NCI-H748 treated with DMSO at 0.1 percent for 48 hours (cell line): ENCODE measurements at regions not wholly inside any gene's neighbourhood (a gene's known extent, or its start where the extent isn't known, plus 50 kb on each side); places are given as distances from the start of the nearest gene placed in this dataset.

Experiments
- DNase-seq: peaks from one replicate; lab custom pipeline; 2025; lab: John Stamatoyannopoulos, UW

DNA sequence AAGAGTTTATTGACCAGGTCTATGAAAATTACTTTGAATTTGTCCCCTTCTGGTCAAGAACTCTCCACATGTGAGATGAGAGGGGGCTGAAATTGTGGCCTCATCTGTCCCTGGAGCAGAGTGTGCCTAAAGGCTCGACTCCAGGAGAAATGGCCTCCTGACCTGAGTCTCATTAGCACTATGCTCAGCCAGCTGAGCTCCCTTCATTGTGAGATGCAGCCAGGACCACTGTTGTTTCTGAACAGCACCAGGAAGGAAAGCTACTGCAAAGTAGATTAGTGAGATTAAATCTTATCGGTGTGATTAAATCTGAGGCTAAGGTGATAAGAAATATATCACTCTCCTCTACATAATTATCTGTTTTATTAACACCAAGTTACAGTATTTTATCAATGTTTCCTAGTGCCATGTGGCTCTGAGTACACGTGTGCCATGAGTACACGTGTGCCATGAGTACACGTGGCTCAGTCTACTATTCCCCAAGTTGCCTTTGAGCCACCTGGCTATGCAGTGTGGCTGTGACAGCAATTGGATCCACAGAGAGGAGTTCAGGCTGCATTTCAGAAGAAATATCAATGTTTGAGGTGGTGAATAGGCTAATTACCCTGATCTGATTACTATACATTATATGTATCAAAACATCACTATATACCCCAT lies 126.9 kb downstream of the IPMK start:
- DNase-seq: no peak

DNA sequence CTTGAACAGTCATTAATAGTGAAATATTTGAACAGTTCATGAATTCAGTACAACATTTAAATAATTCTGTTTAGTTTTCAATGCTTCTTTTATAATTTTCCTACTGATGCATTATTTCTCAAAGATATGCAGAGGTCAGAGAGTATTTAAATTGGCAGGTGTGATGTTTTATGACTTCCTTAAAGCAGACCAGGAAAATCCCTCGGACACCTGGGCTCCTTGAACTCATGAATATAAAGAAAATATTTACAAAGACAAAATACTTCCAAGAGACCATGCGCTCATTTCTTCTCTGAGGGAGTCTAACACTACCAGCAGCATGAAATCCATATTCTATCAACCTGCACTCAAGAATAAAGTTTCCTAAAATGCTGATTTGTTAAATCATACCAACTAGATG lies 127.6 kb downstream of the IPMK start:
- DNase-seq: no peak

DNA sequence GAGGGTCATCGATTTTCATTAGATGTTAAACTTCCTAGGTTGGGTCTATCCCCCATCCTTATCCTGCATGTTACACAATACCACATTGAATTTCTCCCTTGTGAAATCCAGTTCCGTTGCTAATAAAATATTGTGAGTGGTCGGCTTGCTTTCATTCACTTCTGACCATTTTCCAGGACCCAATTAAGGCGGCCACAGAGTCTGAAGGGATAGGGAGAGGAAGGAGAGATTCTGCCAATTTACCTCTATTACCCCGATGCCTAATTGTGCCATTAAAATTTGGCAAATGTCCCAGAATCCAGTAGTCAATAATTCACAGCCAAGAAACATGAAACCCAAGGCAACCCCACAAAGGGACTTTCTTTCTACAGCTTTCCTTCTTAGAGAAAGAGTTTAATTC lies 129.9 kb downstream of the IPMK start:
- DNase-seq: peak; percentile 91

DNA sequence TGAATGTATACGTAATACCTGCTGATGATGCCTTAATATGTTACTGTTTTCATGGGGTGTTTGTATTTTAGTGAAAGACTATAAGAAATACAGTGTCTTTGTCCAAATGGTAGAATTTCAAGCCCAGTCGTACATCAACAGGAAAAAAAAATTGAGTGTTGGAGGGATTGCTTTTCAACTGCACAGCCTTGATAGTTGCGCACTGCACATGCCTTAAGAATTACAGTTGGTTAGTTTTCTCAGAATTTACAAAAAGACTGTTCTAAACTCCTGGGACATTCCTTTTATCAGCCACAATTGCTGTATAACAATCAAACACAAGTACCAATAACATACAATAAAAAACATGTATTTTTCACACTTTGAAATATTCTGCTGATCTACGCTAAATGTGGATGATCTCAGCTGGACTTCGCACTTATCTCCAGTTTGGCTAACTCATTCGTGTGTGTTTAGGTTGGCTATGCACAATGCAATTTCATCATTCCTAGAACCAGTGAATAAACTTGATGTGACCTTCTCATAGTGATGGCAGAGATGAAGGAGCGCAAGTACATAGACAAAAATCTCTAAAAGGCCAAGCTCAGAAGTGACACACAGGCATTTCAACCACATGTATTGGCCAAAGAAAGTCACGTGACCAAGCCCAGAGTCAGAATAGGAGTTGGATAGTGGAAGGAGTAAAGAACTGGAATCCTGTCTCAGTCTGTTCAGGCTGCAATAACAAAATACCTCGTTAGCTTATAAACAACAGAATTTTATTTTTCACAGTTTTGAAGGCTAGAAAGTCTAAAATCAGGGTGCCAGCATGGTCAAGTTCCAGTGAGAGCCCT lies 152.3 kb downstream of the IPMK start:
- DNase-seq: no peak

- no peak for DNase-seq
Observed at GRCh38 chr10:58109731-58110130, 158.0 kb downstream of the IPMK start.

DNA sequence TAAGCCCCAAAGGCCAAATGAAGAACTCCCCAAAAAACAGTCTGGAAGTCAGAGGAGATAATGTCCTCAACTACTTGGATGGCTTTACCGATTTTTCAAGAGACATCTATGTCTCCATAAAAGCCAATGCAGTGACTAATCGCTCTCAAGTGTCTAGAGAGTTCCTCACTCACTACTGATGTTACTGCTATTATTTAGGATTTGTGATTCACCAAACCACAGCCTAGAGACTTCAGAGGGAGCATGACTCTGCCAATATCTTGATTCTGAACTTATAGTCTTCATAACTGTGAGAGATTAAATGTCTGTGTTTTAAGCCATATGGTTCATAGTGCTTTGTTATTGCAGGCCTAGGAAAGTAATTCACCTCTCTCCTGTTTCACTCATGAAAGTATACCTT lies 160.2 kb downstream of the IPMK start:
- no peak for DNase-seq

DNA sequence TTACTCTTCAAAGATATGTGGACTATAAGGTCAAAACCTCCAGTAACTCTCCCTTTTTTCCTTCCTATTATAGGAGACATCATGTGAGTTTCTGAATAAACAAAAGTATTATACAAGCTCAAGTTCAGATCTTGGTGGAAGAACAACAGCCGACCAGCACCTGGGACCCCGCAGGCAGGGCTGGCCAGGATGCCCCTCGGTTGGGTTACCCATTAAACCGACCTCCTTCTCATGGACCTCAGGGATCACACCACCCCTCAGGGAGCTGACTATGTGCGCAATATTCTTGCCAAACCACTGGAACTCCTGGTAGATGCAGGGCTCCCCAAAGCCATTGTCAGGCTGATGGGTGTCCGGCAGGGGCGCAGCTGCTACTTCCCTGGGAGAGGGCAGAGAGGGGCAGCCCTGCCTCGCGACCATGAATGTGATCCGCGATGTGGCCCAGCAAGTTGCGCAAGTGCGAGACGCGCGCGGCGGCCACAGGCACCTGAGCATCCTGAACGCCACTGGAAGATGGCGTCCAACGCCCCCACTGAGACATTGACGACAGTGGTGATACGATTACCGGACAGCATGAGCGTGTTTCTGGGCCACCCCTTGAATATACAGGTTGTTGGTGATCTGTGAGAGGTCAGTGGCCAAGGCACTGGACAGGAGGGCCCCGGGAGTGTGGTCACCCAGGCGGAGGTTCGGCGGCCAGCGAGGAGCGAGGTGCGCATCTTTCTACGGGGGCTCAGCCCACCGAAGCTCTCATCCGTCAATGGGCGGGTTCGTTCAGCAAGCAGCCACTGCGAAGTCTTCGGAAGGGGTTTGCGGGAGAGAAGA lies 161.3 kb downstream of the IPMK start:
- DNase-seq: no peak

DNA sequence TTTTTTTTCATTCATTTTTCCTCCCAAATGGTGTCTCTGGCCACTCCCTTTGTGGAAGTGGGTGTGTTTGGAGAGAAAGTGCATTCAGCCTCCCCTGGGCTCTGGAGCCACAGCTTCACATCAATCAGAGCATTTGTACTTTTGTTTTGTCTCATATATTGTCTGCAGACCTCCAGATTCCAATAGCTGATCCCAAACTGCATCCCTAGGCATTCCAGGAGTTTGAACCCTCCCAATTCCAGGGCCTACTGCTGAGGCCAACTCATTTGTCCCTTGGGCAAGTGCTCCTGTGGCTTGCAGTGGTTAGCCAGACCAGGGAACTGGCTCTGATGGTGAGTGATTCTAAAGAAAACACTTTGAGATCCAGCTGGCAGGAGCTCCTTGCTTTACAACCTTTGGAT lies 163.3 kb downstream of the IPMK start:
- no peak for DNase-seq

DNA sequence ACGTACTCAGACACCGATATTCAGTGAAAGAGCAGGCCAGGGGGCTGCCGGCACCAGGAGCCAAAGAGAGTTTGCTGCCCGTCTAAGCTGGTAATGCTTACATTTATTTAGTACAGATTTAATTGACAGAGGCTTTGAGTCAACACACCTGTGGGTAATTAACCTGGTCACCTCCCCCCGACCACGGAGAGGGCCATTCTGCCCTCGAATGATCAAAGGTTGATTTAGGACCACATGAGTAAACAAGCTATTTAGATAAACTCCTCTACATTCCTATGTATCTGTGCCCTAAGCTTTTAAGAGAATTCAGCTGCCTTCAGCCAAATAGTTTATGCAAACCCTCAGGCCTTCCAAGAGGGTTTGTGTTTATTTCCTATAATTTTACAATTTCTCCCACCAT lies 164.8 kb downstream of the IPMK start:
- DNase-seq: no peak

DNA sequence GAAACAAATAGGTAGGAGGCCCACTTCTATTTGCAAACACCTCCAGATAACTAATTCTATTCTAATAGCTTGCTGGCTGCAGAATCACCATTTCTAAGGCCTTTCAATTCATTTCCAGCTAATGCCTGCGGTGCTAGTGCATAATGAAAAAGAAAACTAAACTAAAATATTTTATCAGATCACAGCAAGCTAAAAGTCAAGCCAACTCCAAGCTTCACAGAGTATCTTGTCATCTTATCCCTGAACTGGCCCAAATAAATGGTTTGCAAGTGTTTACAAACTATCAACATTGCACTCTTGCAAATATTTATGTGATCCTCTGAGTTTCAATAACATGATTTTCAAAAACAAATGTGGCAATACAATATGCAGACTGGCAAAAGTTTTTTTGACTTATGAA lies 166.0 kb downstream of the IPMK start:
- DNase-seq: no peak

GRCh38 chr10:58094985-58095718 lies 172.5 kb downstream of the IPMK start:
- DNase-seq: no peak

GRCh38 chr10:58091886-58092285 lies 175.8 kb downstream of the IPMK start:
- DNase-seq: no peak

GRCh38 chr10:58089739-58090138 lies 178.0 kb downstream of the IPMK start:
- DNase-seq: no peak

DNA sequence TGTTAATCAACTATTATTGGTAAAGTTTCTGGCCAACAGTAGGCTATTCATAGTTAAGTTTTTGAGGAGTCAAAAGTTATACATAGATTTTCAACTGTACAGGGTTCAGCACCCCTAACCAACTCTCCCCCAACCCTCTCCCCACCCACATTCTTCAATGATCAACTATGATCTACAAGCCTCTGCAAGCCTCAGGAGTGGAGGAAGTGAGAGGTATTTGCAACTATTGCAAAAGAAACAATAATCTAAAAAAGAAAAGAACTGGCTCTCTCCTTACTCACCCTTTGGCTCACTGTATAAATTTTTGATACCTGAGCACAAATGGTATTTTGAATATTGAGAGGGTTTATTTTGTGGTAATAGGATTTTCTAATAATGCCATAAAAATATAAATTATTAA lies 179.8 kb downstream of the IPMK start:
- no peak for DNase-seq

DNA sequence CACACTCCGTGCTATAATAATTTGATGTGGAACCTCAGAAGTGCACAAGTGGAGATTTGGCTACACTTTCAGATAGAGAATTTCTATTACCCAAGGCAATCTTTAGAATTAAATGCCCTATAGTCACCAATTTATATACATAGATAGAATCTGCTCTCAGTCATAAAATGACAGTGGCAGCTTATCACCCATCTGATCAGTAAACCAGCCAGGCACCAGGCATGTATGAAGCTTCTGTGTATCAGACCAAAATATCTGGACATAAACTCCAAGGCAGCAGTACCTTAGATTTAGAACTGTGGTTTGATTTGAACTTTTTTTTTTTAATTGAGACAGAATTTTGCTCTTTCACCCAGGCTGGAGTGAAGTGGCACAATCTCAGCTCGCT lies 180.9 kb downstream of the IPMK start:
- no peak for DNase-seq

DNA sequence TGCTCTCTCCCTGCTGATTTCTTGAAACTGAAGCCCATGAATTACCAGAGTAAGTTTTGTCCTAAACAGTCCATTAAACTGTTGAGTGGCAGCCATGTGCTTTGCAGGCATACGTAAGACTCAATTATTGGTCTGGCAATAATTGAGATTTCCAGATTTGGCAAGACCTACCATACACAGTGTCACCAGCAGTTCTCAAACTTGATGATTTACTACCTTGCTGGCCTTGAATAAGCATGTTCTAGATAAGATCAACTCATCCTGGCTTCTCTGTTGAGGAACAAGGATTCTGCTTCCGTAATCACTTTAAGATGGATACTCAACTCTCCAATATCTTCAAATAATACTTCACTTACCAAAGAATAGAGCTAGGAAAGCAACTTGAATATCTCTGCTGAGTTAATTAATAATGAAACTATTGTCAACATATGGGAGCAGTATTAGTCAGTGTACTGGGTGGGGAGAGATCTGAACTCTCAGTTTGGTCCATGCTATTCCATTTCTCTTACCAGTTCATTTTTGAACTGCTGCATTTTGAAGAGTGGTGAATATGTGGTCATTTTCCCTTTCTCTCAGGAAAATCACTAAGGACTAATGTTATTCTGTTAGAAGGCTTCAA lies 181.4 kb downstream of the IPMK start:
- DNase-seq: no peak

DNA sequence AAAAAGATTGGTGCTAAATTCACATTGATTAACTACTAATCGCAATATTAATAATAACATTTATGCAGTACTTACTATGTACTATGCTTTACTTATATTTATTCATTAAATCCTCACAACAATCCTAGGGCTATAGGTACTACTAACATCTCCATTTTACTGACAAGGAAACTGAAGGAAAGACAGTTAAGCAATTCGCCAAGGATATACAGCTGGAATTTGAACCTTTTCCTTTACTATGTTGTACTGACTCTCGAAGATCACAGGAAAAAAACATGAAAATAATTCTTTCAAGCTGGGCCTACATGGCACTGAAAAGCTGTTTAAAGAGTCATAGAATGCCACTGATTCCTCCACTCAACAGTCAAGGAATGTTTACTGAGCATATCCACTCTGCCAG lies 185.4 kb downstream of the IPMK start:
- no peak for DNase-seq

DNA sequence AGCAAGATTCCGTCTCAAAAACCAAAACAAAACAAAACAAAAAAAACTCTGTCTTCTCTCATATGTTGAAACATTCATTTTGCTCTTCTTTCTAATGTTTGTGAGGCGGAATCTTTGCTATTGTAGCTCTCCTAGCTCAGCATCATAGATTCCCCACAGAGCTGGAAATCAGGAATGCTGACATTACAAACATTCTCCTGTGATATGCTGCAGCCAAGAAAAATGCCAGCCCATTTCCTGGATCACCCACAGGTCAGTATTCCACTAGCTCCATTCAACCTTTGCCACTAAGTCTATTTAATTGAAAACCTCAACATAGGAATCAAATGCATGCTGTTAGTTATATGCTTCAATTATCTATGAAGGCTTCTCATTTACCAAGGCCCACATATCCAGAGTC lies 186.3 kb downstream of the IPMK start:
- DNase-seq: no peak

DNA sequence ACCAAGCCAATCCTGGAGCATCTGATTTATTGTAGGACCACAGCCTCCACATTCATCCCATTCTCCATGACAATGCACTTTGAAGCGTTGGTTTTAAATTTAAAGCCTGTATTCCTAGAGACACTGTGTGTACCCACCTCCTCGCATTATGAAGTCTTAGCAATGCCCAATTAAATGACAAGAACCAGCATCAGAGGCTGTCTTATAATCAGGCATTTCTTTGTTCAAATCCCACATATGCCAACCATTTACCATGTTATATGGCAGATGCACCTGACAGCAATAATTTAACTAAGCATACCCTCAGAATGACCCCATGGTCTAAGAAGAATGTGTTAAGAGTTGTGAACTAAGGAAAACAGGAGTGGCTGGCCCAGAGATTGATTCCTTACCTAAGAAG lies 188.2 kb downstream of the IPMK start:
- DNase-seq: no peak

DNA sequence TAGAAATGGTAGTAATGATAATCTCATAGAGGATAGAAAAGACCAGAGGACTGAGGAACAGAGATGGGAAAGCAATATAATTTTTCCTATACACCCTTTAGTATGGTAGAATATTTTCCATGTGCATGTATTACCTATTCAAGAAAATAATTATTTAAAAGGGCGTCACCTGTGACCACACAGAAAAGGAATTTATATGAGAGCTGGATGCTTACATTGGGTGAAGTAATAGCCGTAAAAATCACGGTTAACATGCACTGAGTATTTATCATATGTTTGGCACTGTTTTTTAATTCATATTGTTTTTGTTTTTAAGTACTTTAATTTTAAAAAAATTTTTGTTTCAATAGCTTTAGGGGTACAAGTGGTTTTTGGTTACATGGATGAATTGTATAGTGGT lies 195.1 kb downstream of the IPMK start:
- no peak for DNase-seq

GRCh38 chr10:58070956-58071355 lies 196.7 kb downstream of the IPMK start:
- no peak for DNase-seq

DNA sequence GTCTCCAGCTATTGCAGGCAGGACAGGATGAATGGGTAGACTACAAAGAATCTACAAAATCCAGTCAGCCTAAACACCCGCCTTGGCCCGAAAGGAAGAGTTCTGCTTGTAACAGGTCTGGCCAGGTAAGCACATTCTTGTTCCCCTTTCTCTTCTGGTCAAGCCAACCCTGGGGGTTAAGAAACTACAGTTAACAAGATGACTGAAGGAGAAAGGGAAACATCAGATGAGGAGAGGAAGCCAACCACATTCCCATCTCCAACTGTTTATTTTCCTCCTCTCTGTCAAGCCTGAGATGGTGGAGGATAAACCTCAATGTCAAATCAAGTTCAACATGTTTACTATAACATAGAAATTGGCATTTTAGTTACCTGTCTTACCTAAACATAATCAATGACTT lies 198.9 kb downstream of the IPMK start:
- DNase-seq: no peak
